ENCODE measurements at regions not wholly inside any gene's neighbourhood (a gene's known extent, or its start where the extent isn't known, plus 50 kb on each side); places are given as distances from the start of the nearest gene placed in this dataset.
"Not testable (repeated sequence)": the region's sequence is repeated elsewhere in the genome, so short reads cannot be mapped to it uniquely, and the experiment has no call there.

- no peak for DNase-seq (ENCODE audit: low read depth in 4 of 4, low spot score in 2 of 4)
Measured at GRCh38 chr5:159576902-159577301, 246.6 kb upstream of the IL12B start.

- DNase-seq (ENCODE audit: low read depth in 4 of 4, low spot score in 2 of 4) = no peak
Measured at GRCh38 chr5:159581502-159582249, 251.4 kb upstream of the IL12B start.

DNA sequence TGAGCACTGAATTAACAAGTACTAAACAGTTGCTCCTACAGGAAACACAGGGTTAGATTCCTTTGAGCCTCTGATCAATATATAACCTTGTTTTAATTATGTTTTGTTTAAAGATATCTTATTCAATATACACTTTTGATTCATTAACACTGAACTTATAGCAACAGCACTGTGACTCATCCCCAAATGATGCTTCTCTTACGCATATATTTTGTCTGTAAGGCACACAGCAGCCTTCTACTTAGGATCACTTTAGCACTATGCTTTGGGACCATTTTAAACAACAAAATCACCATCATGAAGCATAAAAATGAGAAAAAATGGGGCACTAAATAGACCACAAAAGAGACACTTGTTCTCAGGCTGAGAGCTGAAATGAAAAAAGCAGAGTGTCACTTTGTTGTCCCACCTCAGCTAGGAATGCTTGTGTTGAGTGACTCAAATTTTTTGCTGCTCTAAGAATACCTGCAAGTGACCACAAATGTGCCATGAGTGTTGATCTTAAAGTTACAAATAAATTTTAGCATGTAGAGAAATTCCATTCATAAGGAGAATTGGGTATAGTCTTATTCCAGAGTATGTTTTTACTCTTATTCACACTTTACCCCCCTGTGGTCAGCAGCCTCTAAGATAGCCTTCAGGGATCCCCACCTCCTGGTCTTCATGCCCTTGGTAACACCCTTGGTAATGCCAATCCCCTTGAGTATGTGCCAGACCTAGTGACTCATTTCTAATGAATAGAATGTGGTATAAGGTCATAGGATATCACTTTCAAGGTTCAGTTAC lies 252.7 kb upstream of the IL12B start:
- no peak for DNase-seq (ENCODE audit: low read depth in 4 of 4, low spot score in 2 of 4)

- no peak for DNase-seq (ENCODE audit: low read depth in 4 of 4, low spot score in 2 of 4)
Measured at GRCh38 chr5:159586921-159587320, 256.6 kb upstream of the IL12B start.

GRCh38 chr5:159588941-159589340 lies 258.7 kb upstream of the IL12B start:
- DNase-seq (ENCODE audit: low read depth in 4 of 4, low spot score in 2 of 4) = no peak

GRCh38 chr5:159593518-159594073 lies 263.3 kb upstream of the IL12B start:
- no peak for DNase-seq (ENCODE audit: low read depth in 4 of 4, low spot score in 2 of 4)

DNA sequence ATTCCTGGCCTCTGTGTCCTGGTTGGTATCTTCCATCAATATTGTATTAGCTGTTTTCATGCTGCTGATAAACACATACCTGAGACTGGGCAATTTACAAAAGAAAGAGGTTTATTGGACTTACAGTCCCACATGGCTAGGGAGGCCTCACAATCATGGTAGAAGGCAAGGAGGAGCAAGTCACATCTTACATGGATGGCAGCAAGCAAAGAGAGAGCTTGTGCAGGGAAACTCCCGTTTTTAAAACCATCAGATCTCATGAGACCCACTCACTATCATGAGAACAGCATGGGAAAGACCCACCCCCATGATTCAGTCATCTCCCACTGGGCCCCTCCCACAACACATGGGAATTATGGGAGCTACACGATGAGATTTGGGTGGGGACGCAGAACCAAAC lies 265.3 kb upstream of the IL12B start:
- DNase-seq (ENCODE audit: low read depth in 4 of 4, low spot score in 2 of 4) = not testable (repeated sequence)

- DNase-seq (ENCODE audit: low read depth in 4 of 4, low spot score in 2 of 4) = no peak
Measured at GRCh38 chr5:159601216-159601615, 270.9 kb upstream of the IL12B start.

DNA sequence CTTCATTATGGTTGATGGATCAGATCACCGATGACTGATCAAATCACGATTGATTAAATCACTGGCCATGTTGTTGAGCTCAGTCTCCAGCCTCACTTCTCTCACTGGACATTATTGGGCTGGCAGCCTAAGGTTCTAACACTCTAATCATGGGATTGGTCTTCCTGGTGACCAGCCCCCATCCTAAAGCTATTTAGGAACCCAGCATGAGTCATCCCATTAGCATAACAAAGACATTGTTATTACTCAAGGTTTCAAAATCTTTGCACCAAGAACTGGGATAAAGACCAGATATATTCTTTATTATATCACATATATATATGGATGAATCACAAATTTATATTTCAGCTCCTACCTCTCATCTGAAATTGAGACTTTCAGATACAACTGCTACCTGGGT lies 272.1 kb upstream of the IL12B start:
- DNase-seq (ENCODE audit: low read depth in 4 of 4, low spot score in 2 of 4) = no peak

DNA sequence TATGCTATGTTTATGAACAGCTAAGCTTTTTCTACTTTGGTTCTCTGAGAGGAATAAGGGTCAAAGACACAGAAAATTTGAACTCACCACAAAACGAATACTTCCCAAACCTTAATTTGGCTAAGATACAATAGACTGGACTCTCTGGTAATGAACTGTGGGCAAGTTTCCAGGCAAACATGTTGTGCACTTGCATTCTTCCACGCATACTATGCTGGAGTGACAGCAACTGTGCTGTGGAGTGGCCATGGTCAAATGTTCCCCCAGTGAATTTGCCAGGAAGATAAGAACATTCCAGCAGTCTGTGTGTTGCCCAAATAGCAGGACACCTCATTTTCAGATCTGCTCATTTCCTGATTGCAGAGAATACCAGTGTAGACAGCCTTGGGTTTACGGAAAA lies 275.3 kb upstream of the IL12B start:
- DNase-seq (ENCODE audit: low read depth in 4 of 4, low spot score in 2 of 4) = no peak

- DNase-seq (ENCODE audit: low read depth in 4 of 4, low spot score in 2 of 4) = no peak
Measured at GRCh38 chr5:159609359-159609758, 279.1 kb upstream of the IL12B start.

GRCh38 chr5:159610966-159611579 lies 280.8 kb upstream of the IL12B start:
- no peak for DNase-seq (ENCODE audit: low read depth in 4 of 4, low spot score in 2 of 4)

- DNase-seq (ENCODE audit: low read depth in 4 of 4, low spot score in 2 of 4) = no peak
Measured at GRCh38 chr5:159616952-159617351, 286.7 kb upstream of the IL12B start.

DNA sequence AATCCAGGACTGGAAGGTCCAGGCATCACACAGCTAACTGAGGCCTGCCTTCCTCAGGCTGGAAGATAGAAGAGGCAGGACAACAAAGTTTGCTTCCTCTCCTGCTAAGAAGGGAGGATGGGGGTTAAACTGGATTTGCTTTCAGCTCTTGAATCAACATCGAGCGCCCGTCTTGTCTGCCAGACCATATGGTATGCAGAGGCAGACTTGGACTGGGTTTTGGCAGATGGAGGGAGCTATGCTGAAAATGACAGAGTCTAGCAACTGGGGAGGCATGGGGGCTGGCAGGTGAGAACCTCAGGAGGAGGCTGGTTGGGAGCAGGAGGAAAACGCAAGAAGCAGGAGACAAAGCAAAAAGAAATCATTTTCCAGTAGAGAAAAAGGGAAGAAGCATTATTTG lies 289.5 kb upstream of the IL12B start:
- DNase-seq (ENCODE audit: low read depth in 4 of 4, low spot score in 2 of 4) = no peak

DNA sequence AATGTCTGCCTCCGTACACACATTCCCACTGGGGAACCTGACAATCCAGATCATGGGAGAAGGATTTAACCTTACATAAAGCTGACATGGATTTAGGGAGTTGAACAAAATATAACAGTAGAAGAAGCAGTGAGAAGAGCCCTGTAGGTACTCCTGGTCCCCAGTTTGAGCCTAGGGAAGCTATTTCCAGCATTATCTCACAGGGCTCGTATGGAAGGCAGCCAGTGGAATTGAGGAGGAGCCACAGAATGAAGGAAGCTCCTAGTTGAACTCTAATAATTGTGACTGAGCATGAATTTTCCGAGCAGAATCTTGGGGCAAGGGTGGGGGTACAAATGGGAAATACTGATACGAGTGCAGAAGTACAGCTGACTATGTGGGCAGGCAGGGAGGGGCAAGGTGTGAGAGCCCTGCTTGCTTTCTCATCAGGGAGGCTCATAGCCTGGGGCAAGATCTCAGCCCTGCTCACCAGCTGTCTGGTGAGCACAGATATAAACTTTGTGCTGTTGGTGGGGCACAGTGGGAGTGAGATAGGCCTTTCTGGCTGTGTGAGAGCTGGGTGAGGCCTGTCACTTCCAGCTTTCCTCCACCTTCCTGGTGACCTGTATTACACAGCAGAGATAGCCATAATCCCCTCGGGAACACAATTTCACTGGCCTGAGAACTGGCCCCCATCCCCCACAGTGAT lies 290.7 kb upstream of the IL12B start:
- DNase-seq (ENCODE audit: low read depth in 4 of 4, low spot score in 2 of 4) = no peak

DNA sequence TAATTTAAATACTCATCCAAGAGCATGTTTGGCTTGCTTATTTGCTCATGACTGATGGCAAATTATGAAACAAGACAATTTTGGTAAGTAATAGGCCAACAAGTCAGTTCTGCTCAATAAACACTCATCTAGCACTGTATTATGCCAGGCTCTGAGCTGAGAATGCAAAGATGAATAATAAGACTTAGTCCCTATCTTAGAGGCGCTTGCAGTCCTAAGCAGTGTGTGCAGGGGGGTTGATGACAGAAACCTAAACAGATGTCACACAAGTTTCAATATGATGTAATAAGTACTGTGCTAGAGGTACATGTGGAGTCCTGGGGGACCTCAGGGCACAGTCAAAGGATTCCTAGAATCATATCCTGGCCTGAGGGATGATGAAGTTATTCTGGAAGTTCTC lies 287.6 kb upstream of the ADRA1B start:
- DNase-seq (ENCODE audit: low read depth in 4 of 4, low spot score in 2 of 4) = no peak

GRCh38 chr5:159629158-159629557 lies 287.1 kb upstream of the ADRA1B start:
- DNase-seq (ENCODE audit: low read depth in 4 of 4, low spot score in 2 of 4) = no peak

- DNase-seq (ENCODE audit: low read depth in 4 of 4, low spot score in 2 of 4) = no peak
Measured at GRCh38 chr5:159630545-159630944, 285.7 kb upstream of the ADRA1B start.

DNA sequence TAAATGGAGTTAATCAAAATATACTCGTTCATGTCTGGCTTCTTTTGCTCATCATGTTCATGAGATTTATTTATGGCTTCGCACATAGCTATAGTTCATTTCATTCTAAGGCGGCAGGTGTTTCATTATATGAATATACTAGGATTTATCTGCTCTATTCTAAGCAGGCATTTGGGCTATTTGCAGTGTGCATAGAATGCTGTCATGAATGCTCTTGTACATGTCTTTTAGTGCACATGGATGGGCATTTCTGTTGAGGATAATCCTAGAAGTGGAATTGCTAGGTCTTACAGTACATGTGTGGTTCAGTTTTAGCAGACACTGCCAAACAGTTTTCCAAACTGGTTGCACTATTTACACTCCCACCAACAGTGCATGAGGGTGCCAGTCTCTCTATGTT lies 285.3 kb upstream of the ADRA1B start:
- DNase-seq (ENCODE audit: low read depth in 4 of 4, low spot score in 2 of 4) = no peak

DNA sequence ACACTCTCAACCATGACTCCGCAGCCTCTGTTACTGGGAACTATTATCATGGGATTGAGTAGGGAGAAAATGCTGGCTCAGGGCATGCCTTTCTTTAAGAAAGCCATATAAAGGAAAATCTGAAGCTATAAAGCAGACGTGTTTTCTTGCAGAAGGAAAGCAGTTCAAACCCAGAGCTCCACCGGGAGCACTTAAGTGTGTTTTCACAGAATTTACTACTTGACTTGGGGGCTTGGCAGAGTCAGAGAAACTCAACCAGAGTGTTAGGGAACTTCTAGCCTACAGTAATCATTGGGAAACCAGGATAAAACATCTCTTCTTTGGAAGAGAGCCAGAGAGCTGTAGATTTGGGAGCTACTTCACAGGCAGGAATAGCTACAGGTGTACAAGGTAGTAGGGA lies 283.4 kb upstream of the ADRA1B start:
- peak in 1 of 4 donors; percentile 2 for DNase-seq (ENCODE audit: low read depth in 4 of 4, low spot score in 2 of 4)

DNA sequence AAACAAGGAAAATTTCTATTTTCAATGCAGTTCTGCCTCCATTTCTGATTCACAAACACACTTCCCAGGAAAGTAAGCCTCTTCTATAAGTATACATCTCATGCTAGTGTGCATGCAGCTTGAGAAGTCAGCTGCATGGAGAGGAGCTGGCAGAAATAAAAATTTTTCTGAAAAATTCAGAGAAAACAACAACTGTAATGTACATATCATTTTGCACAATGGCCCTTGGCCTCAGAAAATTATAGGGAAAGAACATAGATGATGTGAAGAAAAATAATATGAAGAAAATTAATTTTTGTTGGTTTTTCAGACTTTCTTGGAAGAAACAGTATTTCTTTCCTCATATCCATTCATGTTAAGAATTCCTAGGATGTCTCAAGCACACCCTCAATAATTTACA lies 277.8 kb upstream of the ADRA1B start:
- DNase-seq (ENCODE audit: low read depth in 4 of 4, low spot score in 2 of 4) = no peak

All from left renal cortex interstitium (tissue), 4 donors.